ENCODE measurements at regions not wholly inside any gene's neighbourhood (a gene's known extent, or its start where the extent isn't known, plus 50 kb on each side); places are given as distances from the start of the nearest gene placed in this dataset.

DNA sequence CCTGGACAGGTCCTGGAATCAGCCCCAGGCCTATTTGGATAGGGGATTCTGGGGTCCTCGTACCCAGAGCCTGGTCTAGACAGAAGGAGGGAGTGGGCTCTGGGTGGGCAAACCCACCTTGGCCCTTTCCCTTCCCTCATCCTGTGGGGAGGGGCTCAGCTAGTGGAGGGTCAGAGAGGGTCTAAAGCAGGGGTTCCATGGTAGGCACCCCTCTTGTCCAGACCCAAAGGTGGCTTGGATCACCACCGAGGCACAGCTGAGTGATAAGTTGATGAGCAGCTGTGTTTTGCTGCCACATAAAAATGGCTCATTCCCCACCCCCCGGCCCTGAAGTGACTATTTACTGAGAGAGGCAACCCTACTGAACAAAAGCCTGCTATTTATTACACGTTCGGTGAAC is 53.8 kb upstream of the KCNMB1 start:
- no TSS peak for BruUV-seq (replicated peaks)
- H3F3A ChIP-seq (ENCODE audit: insufficient read depth, low read depth): no peaks in the 10 kb centered on the region
- TF ChIP-seq CTCF (conservative IDR thresholded peaks at IDR 0.05): no peak
- no peak for TF ChIP-seq EZH2 (IDR thresholded peaks at IDR 0.05; ENCODE audit: low read depth)
- no peak overlapping the region for H3K4me3 ChIP-seq
- POLR2A ChIA-PET (ENCODE audit: unreplicated experiment): no interaction called here
- H3K9me2 ChIP-seq (ENCODE audit: insufficient read depth): no peaks in the 10 kb centered on the region
- H3K27ac ChIP-seq: no peak overlapping the region
- H3K79me2 ChIP-seq (ENCODE audit: low read depth): no peaks in the 10 kb centered on the region
- intact Hi-C loops (cut with micrococcal nuclease; ENCODE audit: unreplicated experiment): no loop called here
- no peaks in the 10 kb centered on the region for H4K20me1 ChIP-seq (ENCODE audit: insufficient read depth)
- no peaks in the 10 kb centered on the region for H3K9me3 ChIP-seq (ENCODE audit: insufficient read depth, low read depth)
- H2AFZ ChIP-seq: no peak overlapping the region
- CTCF ChIA-PET: no interaction called here
- H3K4me1 ChIP-seq (replicated peaks; ENCODE audit: insufficient read depth): no peaks in the 10 kb centered on the region
- DNase-seq: no peak
- no peaks in the 10 kb centered on the region for H3K36me3 ChIP-seq (ENCODE audit: low read depth)
- no peak overlapping the region for H3K4me2 ChIP-seq
- no peaks in the 10 kb centered on the region for H3K27me3 ChIP-seq (ENCODE audit: insufficient read depth, low read depth)

DNA sequence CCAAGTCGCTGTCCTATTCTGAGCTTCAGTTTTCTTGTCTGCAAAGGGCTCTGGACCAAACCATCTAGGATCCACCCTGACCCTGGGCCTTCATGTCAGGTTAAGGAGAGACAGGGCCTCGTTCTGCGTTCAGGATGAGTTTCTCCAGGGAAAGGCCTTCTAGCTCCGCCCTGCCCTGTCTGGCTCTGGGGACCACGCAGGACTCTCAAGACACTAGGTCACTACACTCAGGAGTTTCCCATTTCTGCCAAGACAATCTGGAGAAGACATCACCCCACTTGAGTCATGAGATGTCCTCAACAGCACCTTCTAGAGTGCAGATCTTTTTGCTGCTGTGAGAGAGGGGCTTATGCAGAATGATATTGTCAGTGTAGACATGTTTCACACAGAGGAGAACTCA is 53.2 kb upstream of the KCNMB1 start:
- POLR2A ChIA-PET (ENCODE audit: unreplicated experiment): no interaction called here
- Histone ChIP-seq H3K4me1 (replicated peaks; ENCODE audit: insufficient read depth) (no peaks in the 10 kb centered on the region), H3K4me2 (no peak overlapping the region), H4K20me1 (ENCODE audit: insufficient read depth) (no peaks in the 10 kb centered on the region), H3K36me3 (ENCODE audit: low read depth) (no peaks in the 10 kb centered on the region), H3K4me3 (no peak overlapping the region), H3F3A (ENCODE audit: insufficient read depth, low read depth) (no peaks in the 10 kb centered on the region), H3K27ac (no peak overlapping the region), H3K9me3 (ENCODE audit: insufficient read depth, low read depth) (no peaks in the 10 kb centered on the region), H3K79me2 (ENCODE audit: low read depth) (no peaks in the 10 kb centered on the region), H3K27me3 (ENCODE audit: insufficient read depth, low read depth) (no peaks in the 10 kb centered on the region), H3K9me2 (ENCODE audit: insufficient read depth) (no peaks in the 10 kb centered on the region), H2AFZ (no peak overlapping the region)
- no TSS peak for BruUV-seq (replicated peaks)
- no peak for TF ChIP-seq EZH2 (IDR thresholded peaks at IDR 0.05; ENCODE audit: low read depth)
- TF ChIP-seq CTCF (conservative IDR thresholded peaks at IDR 0.05): no peak
- CTCF ChIA-PET: no interaction called here
- intact Hi-C loops (cut with micrococcal nuclease; ENCODE audit: unreplicated experiment): no loop called here
- DNase-seq: no peak

DNA sequence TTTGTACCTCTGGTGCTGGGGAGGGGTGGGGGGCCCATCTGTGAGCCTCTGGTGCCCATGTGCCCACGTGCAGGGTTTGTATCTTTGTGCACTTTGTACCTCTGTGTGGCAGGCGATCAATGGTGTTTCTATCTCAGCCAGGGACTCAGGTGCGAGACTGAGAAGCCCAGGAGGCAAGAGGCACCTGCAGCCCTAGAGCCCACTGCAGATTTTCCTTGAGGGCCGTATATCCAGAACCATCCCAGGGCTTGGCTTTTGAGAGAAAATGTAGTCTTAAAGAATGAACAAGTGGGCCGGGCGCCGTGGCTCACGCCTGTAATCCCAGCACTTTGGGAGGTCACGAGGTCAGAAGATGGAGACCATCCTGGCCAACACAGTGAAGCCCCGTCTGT is 52.2 kb upstream of the KCNMB1 start:
- H3K4me1 ChIP-seq (replicated peaks; ENCODE audit: insufficient read depth): no peaks in the 10 kb centered on the region
- H3K36me3 ChIP-seq (ENCODE audit: low read depth): no peaks in the 10 kb centered on the region
- H3K9me3 ChIP-seq (ENCODE audit: insufficient read depth, low read depth): no peaks in the 10 kb centered on the region
- H3K27ac ChIP-seq: no peak overlapping the region
- CTCF ChIA-PET: no interaction called here
- H3K79me2 ChIP-seq (ENCODE audit: low read depth): no peaks in the 10 kb centered on the region
- H3K27me3 ChIP-seq (ENCODE audit: insufficient read depth, low read depth): no peaks in the 10 kb centered on the region
- H3K4me2 ChIP-seq: no peak overlapping the region
- no TSS peak for BruUV-seq (replicated peaks)
- POLR2A ChIA-PET (ENCODE audit: unreplicated experiment): no interaction called here
- TF ChIP-seq CTCF (conservative IDR thresholded peaks at IDR 0.05) (no peak), EZH2 (IDR thresholded peaks at IDR 0.05; ENCODE audit: low read depth) (no peak)
- no peaks in the 10 kb centered on the region for H3K9me2 ChIP-seq (ENCODE audit: insufficient read depth)
- no peak overlapping the region for H3K4me3 ChIP-seq
- no peaks in the 10 kb centered on the region for H4K20me1 ChIP-seq (ENCODE audit: insufficient read depth)
- no peak overlapping the region for H2AFZ ChIP-seq
- no peaks in the 10 kb centered on the region for H3F3A ChIP-seq (ENCODE audit: insufficient read depth, low read depth)
- DNase-seq: no peak
- intact Hi-C loops (cut with micrococcal nuclease; ENCODE audit: unreplicated experiment): no loop called here

All from PC-9 (cell line).